Activated T-helper 17 cell treated with anti-CD3 and anti-CD28 coated beads, Interleukin-2, amount 50 U/mL, for 72 hours (primary cell): ENCODE measurements at regions not wholly inside any gene's neighbourhood (a gene's known extent, or its start where the extent isn't known, plus 50 kb on each side); places are given as distances from the start of the nearest gene placed in this dataset.

Experiments
- ATAC-seq: fragments of 150-1000 bp; cut with Tn5 transposase; replicated peaks from 2 replicates; pipeline ENCODE4 v1.10.0; 2021; ENCODE audit warnings: mild to moderate bottlenecking, moderate library complexity
- H3K27ac Mint-ChIP-seq: one replicate; pipeline ENCODE4 v1.8.0; 2022; ENCODE audit warnings: mixed read lengths
- H3K27me3 Mint-ChIP-seq: one replicate; pipeline ENCODE4 v1.8.0; 2022; ENCODE audit warnings: mixed read lengths
- H3K36me3 Mint-ChIP-seq: one replicate; pipeline ENCODE4 v1.8.0; 2022; ENCODE audit warnings: low read depth, mild to moderate bottlenecking, mixed read lengths
- H3K4me1 Mint-ChIP-seq: one replicate; pipeline ENCODE4 v1.8.0; 2022; ENCODE audit warnings: mixed read lengths
- H3K4me3 Mint-ChIP-seq: one replicate; pipeline ENCODE4 v1.8.0; 2022; ENCODE audit warnings: mild to moderate bottlenecking, mixed read lengths
- H3K9me3 Mint-ChIP-seq: one replicate; pipeline ENCODE4 v1.8.0; 2022; ENCODE audit warnings: mixed read lengths

DNA sequence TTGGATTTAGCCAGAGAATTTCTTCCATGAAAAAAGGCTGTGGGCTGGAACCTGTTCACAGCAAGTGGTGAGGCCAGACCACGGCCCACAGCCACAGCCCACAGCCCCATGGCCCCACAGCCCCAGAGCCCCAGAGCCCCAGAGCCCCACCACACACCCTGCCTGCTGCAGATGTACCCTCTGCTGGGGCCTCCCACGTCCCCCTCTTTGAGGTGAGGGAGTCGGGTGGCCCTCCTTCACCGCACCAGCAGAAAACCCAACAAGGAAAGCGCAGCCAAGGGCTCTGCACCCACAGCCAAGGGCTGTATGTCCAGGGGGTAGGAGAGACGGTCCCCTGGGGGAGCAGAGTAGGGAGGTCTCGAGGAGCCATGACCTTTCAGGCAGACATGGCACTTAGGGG is 327.5 kb upstream of the DIO3 start:
- Mint-ChIP-seq H3K9me3 (no peaks in the 10 kb centered on the region), H3K27ac (no peak overlapping the region), H3K4me3 (no peak overlapping the region), H3K27me3 (peaks cover 3% of the 10 kb centered on the region), H3K36me3 (no peaks in the 10 kb centered on the region), H3K4me1 (no peaks in the 10 kb centered on the region)
- no peak for ATAC-seq

- no peaks in the 10 kb centered on the region for H3K4me1 Mint-ChIP-seq
- H3K36me3 Mint-ChIP-seq = no peaks in the 10 kb centered on the region
- peaks cover 6% of the 10 kb centered on the region for H3K27me3 Mint-ChIP-seq
- no peak overlapping the region for H3K4me3 Mint-ChIP-seq
- no peak overlapping the region for H3K27ac Mint-ChIP-seq
- ATAC-seq = no peak
- no peaks in the 10 kb centered on the region for H3K9me3 Mint-ChIP-seq
These were observed 326.9 kb upstream of the DIO3 start for GRCh38 chr14:101234244-101234937.

DNA sequence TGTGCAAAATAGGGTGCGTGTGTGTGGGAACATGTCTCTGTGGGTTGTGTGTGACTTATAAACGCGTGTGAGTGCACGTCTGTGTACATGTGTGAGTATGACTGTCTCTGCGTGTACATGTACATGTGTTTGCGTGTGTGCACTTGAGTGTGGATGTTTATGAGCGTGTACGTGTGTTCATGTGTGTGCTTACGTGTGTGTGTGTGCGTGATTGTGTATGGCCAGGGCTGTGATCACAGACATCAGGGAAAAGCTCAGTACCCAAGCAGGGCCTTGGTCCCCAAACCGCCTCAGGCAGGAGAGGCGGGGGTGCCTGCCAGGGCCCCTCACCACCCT is 326.3 kb upstream of the DIO3 start:
- Mint-ChIP-seq H3K4me3 (no peak overlapping the region), H3K27ac (no peak overlapping the region), H3K36me3 (no peaks in the 10 kb centered on the region), H3K9me3 (no peaks in the 10 kb centered on the region), H3K4me1 (no peaks in the 10 kb centered on the region), H3K27me3 (peaks cover 12% of the 10 kb centered on the region)
- ATAC-seq = no peak

GRCh38 chr14:101235335-101236103 is 325.8 kb upstream of the DIO3 start:
- Mint-ChIP-seq H3K36me3 (no peaks in the 10 kb centered on the region), H3K27ac (no peak overlapping the region), H3K27me3 (peaks cover 15% of the 10 kb centered on the region), H3K4me1 (no peaks in the 10 kb centered on the region), H3K4me3 (no peak overlapping the region), H3K9me3 (no peaks in the 10 kb centered on the region)
- ATAC-seq = peak; percentile 53

- H3K9me3 Mint-ChIP-seq = peaks cover 3% of the 10 kb centered on the region
- no peak for ATAC-seq
- H3K27ac Mint-ChIP-seq = no peak overlapping the region
- H3K27me3 Mint-ChIP-seq = peaks cover 23% of the 10 kb centered on the region
- no peaks in the 10 kb centered on the region for H3K4me1 Mint-ChIP-seq
- H3K4me3 Mint-ChIP-seq = no peak overlapping the region
- H3K36me3 Mint-ChIP-seq = no peaks in the 10 kb centered on the region
These were observed 324.6 kb upstream of the DIO3 start for GRCh38 chr14:101236496-101237251.

GRCh38 chr14:101237252-101237616 is 324.1 kb upstream of the DIO3 start:
- Mint-ChIP-seq H3K4me3 (no peak overlapping the region), H3K4me1 (no peaks in the 10 kb centered on the region)
- ATAC-seq = no peak

DNA sequence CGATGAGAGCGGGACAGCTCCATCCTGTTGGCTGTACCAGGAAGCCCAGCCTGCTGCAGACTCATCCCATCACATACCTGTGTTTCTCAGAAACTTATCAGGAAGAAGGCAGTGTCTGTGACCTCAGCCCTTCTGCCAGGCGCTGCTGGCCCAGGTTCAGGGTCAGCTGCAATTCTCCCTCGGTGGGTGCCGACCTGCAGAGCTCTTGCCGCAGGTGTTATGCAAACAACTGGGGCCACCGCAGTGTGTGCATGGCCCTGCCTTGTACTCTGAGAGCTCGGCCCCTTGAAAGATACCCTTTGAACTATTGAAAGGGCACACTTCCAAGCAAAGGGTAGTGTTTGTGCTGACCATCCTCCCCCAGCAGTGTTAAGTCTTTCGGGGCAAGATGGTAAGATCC is 322.2 kb upstream of the DIO3 start:
- Mint-ChIP-seq H3K9me3 (peaks cover 3% of the 10 kb centered on the region), H3K36me3 (no peaks in the 10 kb centered on the region), H3K4me1 (no peaks in the 10 kb centered on the region), H3K4me3 (no peak overlapping the region), H3K27ac (no peak overlapping the region), H3K27me3 (peaks cover 32% of the 10 kb centered on the region)
- ATAC-seq = no peak

More at GRCh38 chr14:101237252-101237616, 324.1 kb upstream of the DIO3 start:
- Mint-ChIP-seq H3K36me3 (no peaks in the 10 kb centered on the region), H3K9me3 (peaks cover 3% of the 10 kb centered on the region), H3K27me3 (peaks cover 23% of the 10 kb centered on the region), H3K27ac (no peak overlapping the region)

GRCh38 chr14:101241147-101241546 is 320.1 kb upstream of the DIO3 start:
- H3K4me1 Mint-ChIP-seq = no peaks in the 10 kb centered on the region
- no peak overlapping the region for H3K27ac Mint-ChIP-seq
- H3K27me3 Mint-ChIP-seq = peaks cover 34% of the 10 kb centered on the region
- no peak for ATAC-seq
- no peaks in the 10 kb centered on the region for H3K36me3 Mint-ChIP-seq
- no peak overlapping the region for H3K4me3 Mint-ChIP-seq
- H3K9me3 Mint-ChIP-seq = peaks cover 3% of the 10 kb centered on the region

DNA sequence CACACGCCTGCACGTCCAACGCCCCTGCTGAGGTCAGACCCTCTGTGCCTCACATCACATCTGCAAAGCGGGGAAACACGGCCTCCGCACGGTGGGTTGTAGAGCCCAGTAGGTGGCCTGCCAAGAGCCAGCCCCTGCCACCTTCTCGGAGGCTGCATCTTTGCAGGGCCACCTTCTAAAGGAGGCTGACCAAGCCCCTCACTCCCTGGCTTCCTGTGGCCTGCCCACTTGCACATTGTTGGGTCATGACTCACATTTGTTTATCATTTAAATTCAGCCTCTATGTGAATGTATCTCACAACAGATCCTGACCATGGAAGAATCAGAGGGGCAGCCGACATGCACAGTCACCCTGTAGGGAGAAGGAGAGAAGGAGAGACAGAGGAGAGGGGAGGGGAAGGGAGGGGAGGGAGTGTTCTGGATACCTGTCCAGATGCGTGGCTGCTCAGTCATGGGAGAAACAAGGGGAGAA is 319.5 kb upstream of the DIO3 start:
- Mint-ChIP-seq H3K4me1 (no peaks in the 10 kb centered on the region), H3K27ac (no peak overlapping the region), H3K36me3 (no peaks in the 10 kb centered on the region), H3K9me3 (peaks cover 3% of the 10 kb centered on the region), H3K27me3 (peaks cover 34% of the 10 kb centered on the region), H3K4me3 (no peak overlapping the region)
- ATAC-seq = no peak

DNA sequence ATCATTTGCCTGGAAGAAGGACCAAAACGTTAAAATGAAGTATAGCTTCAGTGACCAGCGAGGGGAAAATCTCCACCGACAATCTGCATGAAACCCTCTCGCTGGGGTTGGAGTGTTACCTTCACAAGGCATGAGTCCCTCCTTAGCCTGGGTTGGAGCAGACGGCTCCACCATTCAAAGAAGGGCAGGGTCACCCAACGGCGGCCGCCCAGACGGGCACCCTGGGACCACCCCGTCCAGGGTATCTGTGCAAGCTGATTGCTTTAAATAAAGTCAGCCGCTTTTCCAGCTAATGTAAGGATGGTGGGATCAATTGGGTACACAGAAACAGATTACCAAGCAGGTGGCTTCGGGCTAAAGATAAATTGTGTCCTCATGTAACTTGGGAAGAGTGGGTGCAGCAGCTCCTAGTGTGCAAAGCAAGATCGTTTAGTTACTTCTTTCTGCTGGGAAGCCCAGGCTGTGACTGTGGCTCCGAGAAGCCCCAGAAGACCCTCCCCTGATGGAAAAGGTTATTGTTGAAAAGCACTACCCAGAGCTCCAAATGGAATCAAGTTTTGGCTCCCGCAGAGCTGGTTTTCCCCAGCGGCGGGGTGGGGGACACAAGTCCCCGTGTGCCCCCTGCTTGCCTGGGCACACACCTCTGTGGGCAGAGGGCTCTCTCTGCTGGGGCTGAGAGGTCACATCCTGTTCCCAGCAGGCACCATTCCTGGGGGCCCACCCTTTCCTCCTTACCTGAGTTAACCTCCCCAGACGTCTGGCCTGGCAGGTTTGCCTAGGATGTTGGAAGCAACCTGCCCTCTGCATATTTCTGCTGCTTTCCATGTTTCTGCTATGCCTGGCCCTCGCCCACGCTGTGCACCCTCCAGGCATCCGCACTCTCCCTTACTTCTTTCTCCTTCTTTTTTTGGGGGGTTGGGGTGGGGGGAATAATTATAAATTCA is 318.6 kb upstream of the DIO3 start:
- Mint-ChIP-seq H3K4me3 (no peak overlapping the region), H3K36me3 (no peaks in the 10 kb centered on the region), H3K27ac (no peak overlapping the region), H3K27me3 (peaks cover 34% of the 10 kb centered on the region), H3K4me1 (no peaks in the 10 kb centered on the region), H3K9me3 (peaks cover 3% of the 10 kb centered on the region)
- ATAC-seq = no peak

DNA sequence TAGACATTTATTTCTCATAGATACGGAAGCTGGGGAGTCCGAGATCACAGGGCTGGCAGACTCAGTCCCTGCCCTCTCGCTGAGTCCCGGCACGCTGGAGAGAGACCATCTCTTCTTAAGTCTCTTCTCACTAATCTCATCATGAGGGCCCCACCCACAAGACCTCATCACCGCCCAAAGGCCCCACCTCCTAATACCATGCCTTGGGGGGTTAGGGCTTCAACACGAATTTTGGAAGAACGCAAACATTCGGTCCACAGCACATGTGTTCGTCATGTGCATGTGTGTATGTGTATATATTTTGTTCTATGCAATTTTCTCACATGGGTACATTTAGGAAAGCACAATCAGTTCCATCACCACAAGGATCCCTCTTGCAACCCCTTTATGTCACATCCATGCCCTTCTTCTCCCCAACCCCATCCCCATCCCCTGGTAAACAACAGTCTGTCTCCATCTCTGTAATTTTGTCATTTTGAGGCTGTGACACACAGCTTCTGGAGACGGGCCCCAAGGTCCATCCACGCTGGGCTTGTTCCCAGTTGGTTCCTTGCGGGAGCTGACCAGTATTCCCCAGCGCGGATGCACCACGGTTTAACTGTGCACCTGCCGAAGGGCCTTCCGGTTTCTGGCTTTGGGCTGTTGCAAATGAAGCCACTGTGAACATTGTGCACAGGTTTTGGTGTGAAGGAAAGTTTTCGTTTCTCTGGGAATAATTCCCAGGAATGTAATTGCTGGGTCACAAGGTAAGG is 317.5 kb upstream of the DIO3 start:
- ATAC-seq = no peak
- Mint-ChIP-seq H3K36me3 (no peaks in the 10 kb centered on the region), H3K4me3 (no peak overlapping the region), H3K27me3 (peaks cover 31% of the 10 kb centered on the region), H3K27ac (no peak overlapping the region), H3K9me3 (peaks cover 3% of the 10 kb centered on the region), H3K4me1 (no peaks in the 10 kb centered on the region)

GRCh38 chr14:101246894-101247841 is 314.1 kb upstream of the DIO3 start:
- ATAC-seq = no peak
- H3K27me3 Mint-ChIP-seq = peaks cover 26% of the 10 kb centered on the region
- no peaks in the 10 kb centered on the region for H3K36me3 Mint-ChIP-seq
- no peak overlapping the region for H3K27ac Mint-ChIP-seq
- H3K4me3 Mint-ChIP-seq = no peak overlapping the region
- no peaks in the 10 kb centered on the region for H3K9me3 Mint-ChIP-seq
- H3K4me1 Mint-ChIP-seq = no peaks in the 10 kb centered on the region
